RWPE1 (cell line): ENCODE measurements at regions not wholly inside any gene's neighbourhood (a gene's known extent, or its start where the extent isn't known, plus 50 kb on each side); places are given as distances from the start of the nearest gene placed in this dataset.

ENCODE experiments used
- CTCF ChIA-PET: fragments of 350-600 bp; sonication (Branson Sonifier 250); formaldehyde crosslinking; extraction: SDS; loops from one replicate; lab custom pipeline; 2021; lab: Yijun Ruan, JAX
- POLR2A ChIA-PET: fragments of 400-600 bp; formaldehyde crosslinking; extraction: SDS; loops from one replicate; lab custom pipeline; 2020; ENCODE audit warnings: antibody characterized with exemption; ENCODE audit not compliant: low non-redundant PET; lab: Yijun Ruan, JAX
- DNase-seq: peaks from one replicate; pipeline ENCODE4 v3.0.0; 2012; ENCODE audit warnings: low spot score
- H3K27ac ChIP-seq: fragments of 450-650 bp; 2 replicates; pipeline ENCODE4 v1.5.1; 2017
- TF ChIP-seq, protein P1 (sequence below): fragments of 450-650 bp; conservative IDR thresholded peaks from 2 replicates; pipeline ENCODE4 v1.5.1; 2017; ENCODE audit warnings: low read depth, mild to moderate bottlenecking

DNA sequence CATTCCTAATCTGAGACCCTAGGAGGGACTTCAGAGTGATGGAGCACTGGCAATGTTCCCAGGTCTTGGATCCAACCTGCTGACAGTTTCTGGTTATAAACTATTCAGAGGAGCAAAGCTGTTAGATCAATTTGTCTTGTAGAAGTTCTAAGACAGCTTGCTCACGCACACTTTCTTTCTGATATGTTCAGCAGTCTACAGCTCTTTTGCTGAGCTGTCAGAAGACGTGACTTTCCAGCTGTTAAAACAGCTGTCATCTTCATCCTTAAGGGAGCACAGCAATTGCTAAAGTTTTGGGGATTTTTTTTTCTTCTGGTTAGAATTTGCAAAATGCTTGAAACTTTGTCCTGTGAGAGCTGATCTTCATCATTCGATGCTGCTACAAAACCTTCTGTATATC, 823.1 kb downstream of the SORCS1 start:
- TF ChIP-seq, protein P1, sequence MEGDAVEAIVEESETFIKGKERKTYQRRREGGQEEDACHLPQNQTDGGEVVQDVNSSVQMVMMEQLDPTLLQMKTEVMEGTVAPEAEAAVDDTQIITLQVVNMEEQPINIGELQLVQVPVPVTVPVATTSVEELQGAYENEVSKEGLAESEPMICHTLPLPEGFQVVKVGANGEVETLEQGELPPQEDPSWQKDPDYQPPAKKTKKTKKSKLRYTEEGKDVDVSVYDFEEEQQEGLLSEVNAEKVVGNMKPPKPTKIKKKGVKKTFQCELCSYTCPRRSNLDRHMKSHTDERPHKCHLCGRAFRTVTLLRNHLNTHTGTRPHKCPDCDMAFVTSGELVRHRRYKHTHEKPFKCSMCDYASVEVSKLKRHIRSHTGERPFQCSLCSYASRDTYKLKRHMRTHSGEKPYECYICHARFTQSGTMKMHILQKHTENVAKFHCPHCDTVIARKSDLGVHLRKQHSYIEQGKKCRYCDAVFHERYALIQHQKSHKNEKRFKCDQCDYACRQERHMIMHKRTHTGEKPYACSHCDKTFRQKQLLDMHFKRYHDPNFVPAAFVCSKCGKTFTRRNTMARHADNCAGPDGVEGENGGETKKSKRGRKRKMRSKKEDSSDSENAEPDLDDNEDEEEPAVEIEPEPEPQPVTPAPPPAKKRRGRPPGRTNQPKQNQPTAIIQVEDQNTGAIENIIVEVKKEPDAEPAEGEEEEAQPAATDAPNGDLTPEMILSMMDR: no peak
- no peak for DNase-seq
- ChIA-PET CTCF (no interaction called here), POLR2A (no interaction called here)
- H3K27ac ChIP-seq: no peak overlapping the region

GRCh38 chr10:106338486-106338885, 826.0 kb downstream of the SORCS1 start:
- TF ChIP-seq, protein P1: no peak
- H3K27ac ChIP-seq: no peak overlapping the region
- ChIA-PET POLR2A (no interaction called here), CTCF (no interaction called here)
- DNase-seq: no peak

DNA sequence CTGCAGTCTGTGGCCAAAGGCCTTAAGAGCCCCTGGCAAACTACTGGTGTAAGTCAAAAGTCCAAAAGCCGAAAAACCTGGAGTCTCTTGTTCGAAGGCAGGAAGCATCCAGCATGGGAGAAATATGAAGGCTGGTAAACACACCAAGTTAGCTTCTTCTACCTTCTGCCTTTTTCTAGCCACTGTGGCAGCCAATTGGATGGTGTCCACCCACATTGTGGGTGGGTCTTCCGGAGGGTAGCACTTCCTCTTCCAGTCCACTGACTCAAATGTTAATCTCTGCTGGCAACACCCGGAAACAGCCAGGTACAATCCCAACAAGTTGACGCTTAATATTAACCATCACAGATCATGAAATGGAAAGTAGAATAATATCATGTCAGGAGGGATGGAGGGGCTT, 827.6 kb downstream of the SORCS1 start:
- TF ChIP-seq, protein P1: no peak
- ChIA-PET POLR2A (no interaction called here), CTCF (no interaction called here)
- DNase-seq: no peak
- H3K27ac ChIP-seq: no peak overlapping the region

DNA sequence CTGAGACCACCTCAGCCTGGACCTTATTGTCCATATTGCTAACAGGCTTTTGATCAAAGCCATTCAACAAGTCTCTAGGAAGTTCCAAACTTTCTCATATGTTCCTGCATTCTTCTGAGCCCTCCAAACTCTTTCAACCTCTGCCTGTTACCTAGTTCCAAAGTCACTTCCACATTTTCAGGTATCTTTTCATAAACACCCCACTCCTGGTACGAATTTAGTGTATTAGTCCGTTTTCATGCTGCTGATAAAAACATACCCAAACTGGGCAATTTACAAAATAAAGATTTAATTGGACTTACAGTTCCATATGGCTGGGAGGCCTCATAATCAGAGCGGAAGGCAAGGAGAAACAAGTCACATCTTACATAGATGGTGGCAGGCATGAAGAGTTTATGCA, 836.8 kb downstream of the SORCS1 start:
- TF ChIP-seq, protein P1: no peak
- CTCF ChIA-PET: no interaction called here
- POLR2A ChIA-PET: no interaction called here
- no peak for DNase-seq
- no peak overlapping the region for H3K27ac ChIP-seq

DNA sequence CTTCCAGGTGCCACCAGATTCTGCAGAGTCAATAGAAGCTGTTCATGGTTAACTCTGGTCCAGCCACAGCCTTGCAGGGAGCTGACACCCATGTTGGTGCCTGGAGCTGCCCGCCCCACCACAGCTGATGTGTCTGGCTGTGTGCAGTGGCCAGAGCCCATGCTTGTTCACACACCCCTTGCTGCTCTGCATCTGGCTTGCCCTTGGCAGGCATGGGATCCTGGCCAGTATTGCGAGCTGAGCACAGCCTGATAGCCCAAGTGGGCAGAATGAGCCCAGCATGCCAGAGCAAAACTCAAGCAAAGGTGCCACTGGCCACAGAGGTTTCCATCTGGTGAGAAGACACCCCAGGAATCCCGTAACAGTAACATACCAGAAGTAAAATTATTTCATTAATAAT, 843.6 kb downstream of the SORCS1 start:
- TF ChIP-seq, protein P1: no peak
- DNase-seq: no peak
- ChIA-PET CTCF (interaction anchor here (0.7 kb wide), 1 partner anchor 362 kb away, joined by 4 read pairs; no protein-coding TSS in a partner anchor), POLR2A (no interaction called here)
- H3K27ac ChIP-seq: no peak overlapping the region

DNA sequence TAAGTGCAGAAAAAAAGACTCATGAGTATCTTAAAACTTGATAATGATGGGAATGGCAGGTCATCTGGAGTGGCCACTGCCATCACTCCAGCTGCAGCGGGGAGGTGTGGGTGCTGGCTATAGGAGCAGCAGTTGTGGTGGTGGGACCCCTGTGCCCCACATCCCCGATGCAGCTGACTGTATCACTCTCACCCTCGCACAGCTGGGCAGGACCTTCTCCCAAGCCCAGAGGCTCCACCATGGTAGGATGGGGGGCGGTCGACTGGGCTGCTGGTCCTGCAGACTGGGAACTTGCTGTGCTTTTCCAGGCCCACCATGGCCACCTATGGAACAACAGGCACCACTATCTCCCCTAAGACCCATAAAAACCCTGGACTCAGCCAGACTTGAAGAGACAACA, 844.4 kb downstream of the SORCS1 start:
- no peak overlapping the region for H3K27ac ChIP-seq
- DNase-seq: no peak
- POLR2A ChIA-PET: no interaction called here
- TF ChIP-seq, protein P1: no peak
- CTCF ChIA-PET: interaction anchor here (0.6 to 0.7 kb wide), 3 partner anchors 12 to 363 kb away, joined by 3 to 4 read pairs (median 3); no protein-coding TSS in a partner anchor
